HCT116 (cell line): ENCODE measurements at regions not wholly inside any gene's neighbourhood (a gene's known extent, or its start where the extent isn't known, plus 50 kb on each side); places are given as distances from the start of the nearest gene placed in this dataset.

Source experiments
- EGR1 ChIP-seq: IDR thresholded peaks from 2 replicates; pipeline ENCODE4 v1.6.1; 2012; ENCODE audit warnings: low read depth
- POLR2A ChIP-seq: IDR thresholded peaks from 2 replicates; pipeline ENCODE4 v1.7.0; 2011; ENCODE audit warnings: borderline replicate concordance; ENCODE audit not compliant: insufficient read depth, insufficient read length; ENCODE audit errors: extremely low read depth
- SRF ChIP-seq: IDR thresholded peaks from 2 replicates; pipeline ENCODE4 v1.6.1; 2012; ENCODE audit warnings: low read depth
- TF ChIP-seq, protein P1 (sequence below), 3 experiments: fragments of 200-600 bp in 1 of 3; sonication (generic) in 1 of 3; IDR thresholded peaks in 2 of 3; conservative IDR thresholded peaks in 1 of 3; 2 replicates each; pipeline ENCODE4 v1.5.1; 2012 to 2017; ENCODE audit warnings: low read depth in 2 of 3, low read length in 2 of 3, antibody characterized with exemption in 1 of 3, borderline replicate concordance in 1 of 3, control low read depth in 1 of 3, mild to moderate bottlenecking in 1 of 3, mixed read lengths in 1 of 3, mixed run types in 1 of 3, moderate library complexity in 1 of 3; ENCODE audit not compliant: insufficient read depth in 1 of 3

DNA sequence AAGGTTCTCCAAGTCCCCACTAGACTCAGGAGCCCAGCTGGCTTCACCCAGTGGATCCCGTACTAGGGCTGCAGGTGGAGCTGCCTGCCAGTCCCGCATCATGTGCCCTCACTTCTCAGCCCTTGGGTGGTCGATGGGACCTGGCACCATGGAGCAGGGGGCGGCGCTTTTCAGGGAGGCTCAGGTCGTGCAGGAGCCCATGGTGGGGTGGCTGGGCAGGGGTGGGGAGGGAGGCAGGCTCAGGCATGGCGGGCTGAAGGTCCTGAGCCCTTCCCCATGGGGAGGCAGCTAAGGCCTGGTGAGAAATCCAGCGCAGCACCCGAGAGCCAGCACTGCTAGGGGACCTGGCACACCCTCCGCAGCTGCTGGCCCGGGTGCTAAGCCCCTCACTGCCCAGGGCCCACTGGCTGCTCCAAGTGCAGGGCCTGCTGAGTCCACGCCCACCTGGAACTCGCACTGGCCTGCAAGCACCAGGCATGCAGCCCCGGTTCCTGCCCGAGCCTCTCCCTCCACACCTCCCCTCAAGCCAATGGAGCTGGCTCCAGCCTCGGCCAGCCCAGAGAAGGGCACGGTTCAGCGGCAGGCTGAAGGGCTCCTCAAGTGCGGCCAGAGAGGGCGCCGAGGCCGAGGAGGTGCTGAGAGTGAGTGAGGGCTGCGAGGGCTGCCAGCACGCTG is 72.7 kb upstream of the SLIT2 start:
- TF ChIP-seq, protein P1, sequence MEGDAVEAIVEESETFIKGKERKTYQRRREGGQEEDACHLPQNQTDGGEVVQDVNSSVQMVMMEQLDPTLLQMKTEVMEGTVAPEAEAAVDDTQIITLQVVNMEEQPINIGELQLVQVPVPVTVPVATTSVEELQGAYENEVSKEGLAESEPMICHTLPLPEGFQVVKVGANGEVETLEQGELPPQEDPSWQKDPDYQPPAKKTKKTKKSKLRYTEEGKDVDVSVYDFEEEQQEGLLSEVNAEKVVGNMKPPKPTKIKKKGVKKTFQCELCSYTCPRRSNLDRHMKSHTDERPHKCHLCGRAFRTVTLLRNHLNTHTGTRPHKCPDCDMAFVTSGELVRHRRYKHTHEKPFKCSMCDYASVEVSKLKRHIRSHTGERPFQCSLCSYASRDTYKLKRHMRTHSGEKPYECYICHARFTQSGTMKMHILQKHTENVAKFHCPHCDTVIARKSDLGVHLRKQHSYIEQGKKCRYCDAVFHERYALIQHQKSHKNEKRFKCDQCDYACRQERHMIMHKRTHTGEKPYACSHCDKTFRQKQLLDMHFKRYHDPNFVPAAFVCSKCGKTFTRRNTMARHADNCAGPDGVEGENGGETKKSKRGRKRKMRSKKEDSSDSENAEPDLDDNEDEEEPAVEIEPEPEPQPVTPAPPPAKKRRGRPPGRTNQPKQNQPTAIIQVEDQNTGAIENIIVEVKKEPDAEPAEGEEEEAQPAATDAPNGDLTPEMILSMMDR (IDR thresholded peaks at IDR 0.05 in 2 of 3, conservative IDR thresholded peaks at IDR 0.05 in 1 of 3; ENCODE audit: borderline replicate concordance in 1 of 3, insufficient read depth in 1 of 3, low read depth in 2 of 3, low read length in 2 of 3) = no peak
- TF ChIP-seq EGR1 (no peak), SRF (no peak), POLR2A (no peak)
